Keratinocyte (primary cell): ENCODE measurements at regions not wholly inside any gene's neighbourhood (a gene's known extent, or its start where the extent isn't known, plus 50 kb on each side); places are given as distances from the start of the nearest gene placed in this dataset.

ENCODE experiments used
- DNase-seq: peaks from one replicate; pipeline ENCODE4 v3.0.0-alpha.2; 2011; ENCODE audit warnings: low read depth, missing footprints, low spot score
- FAIRE-seq: peaks from 2 replicates; lab custom pipeline; 2011; peaks lifted over from hg19 to GRCh38; lab: Jason Lieb, UNC
- H2AFZ ChIP-seq: 2 replicates; pipeline ENCODE4 v1.6.0; 2012; ENCODE audit warnings: low read length, control low read depth, inconsistent platforms; ENCODE audit not compliant: control insufficient read depth
- H3K27ac ChIP-seq: 2 replicates; pipeline ENCODE4 v1.5.1; 2011; ENCODE audit warnings: low read length; ENCODE audit not compliant: control insufficient read depth, insufficient read depth
- H3K27me3 ChIP-seq: 3 replicates; pipeline ENCODE4 v1.6.0; 2011; ENCODE audit warnings: low read length; ENCODE audit not compliant: control insufficient read depth, insufficient read depth; ENCODE audit errors: extremely low read depth
- H3K36me3 ChIP-seq, 2 experiments: 2 replicates in 1 of 2; 3 replicates in 1 of 2; pipeline ENCODE4 v1.5.1; 2011; ENCODE audit warnings: low read length in 2 of 2, mild to moderate bottlenecking in 1 of 2; ENCODE audit not compliant: control insufficient read depth in 2 of 2, insufficient read depth in 2 of 2; ENCODE audit errors: extremely low read depth in 1 of 2
- H3K4me1 ChIP-seq: 3 replicates; pipeline ENCODE4 v1.5.1; 2011; ENCODE audit warnings: low read length; ENCODE audit not compliant: control insufficient read depth, insufficient read depth; ENCODE audit errors: extremely low read depth
- H3K4me2 ChIP-seq: 3 replicates; pipeline ENCODE4 v1.6.0; 2011; ENCODE audit warnings: low read depth, low read length; ENCODE audit not compliant: control insufficient read depth, insufficient read depth; ENCODE audit errors: extremely low read depth
- H3K4me3 ChIP-seq, 3 experiments: fragments of 200-600 bp in 1 of 3; sonication (generic) in 1 of 3; 2 replicates in 2 of 3; 3 replicates in 1 of 3; pipeline ENCODE4 v1.5.1; 2011 to 2016; ENCODE audit warnings: low read length in 3 of 3, mild to moderate bottlenecking in 3 of 3, control low read depth in 2 of 3, inconsistent platforms in 1 of 3, low read depth in 1 of 3, mixed read lengths in 1 of 3, mixed run types in 1 of 3, moderate library complexity in 1 of 3; ENCODE audit not compliant: control insufficient read depth in 2 of 3, insufficient read depth in 2 of 3; ENCODE audit errors: extremely low read depth in 1 of 3
- H3K79me2 ChIP-seq: 2 replicates; pipeline ENCODE4 v1.6.0; 2012; ENCODE audit warnings: low read length; ENCODE audit not compliant: control insufficient read depth, insufficient read depth
- H3K9ac ChIP-seq: 3 replicates; pipeline ENCODE4 v1.6.0; 2011; ENCODE audit warnings: low read length; ENCODE audit not compliant: control insufficient read depth, insufficient read depth; ENCODE audit errors: extremely low read depth
- H3K9me1 ChIP-seq: 3 replicates; pipeline ENCODE4 v1.6.0; 2011; ENCODE audit warnings: low read length; ENCODE audit not compliant: control insufficient read depth, insufficient read depth; ENCODE audit errors: extremely low read depth
- H3K9me3 ChIP-seq: 2 replicates; pipeline ENCODE4 v1.5.1; 2012; ENCODE audit warnings: low read depth, low read length; ENCODE audit not compliant: control insufficient read depth
- H4K20me1 ChIP-seq: 3 replicates; pipeline ENCODE4 v1.6.0; 2011; ENCODE audit warnings: low read length; ENCODE audit not compliant: control insufficient read depth, insufficient read depth; ENCODE audit errors: extremely low read depth
- CTCF ChIP-seq, 3 experiments: IDR thresholded peaks in 1 of 3; conservative IDR thresholded peaks in 1 of 3; optimal IDR thresholded peaks in 1 of 3; 2 replicates in 2 of 3; 3 replicates in 1 of 3; pipeline versions ENCODE3 to v1.5.1; 2011; ENCODE audit warnings: low read length in 3 of 3, mild to moderate bottlenecking in 3 of 3, moderate library complexity in 2 of 3, control low read depth in 1 of 3, inconsistent platforms in 1 of 3; ENCODE audit not compliant: insufficient read depth in 2 of 3; ENCODE audit errors: extremely low read depth in 1 of 3
- EZH2 ChIP-seq: IDR thresholded peaks from one replicate; pipeline ENCODE4 v1.6.1; 2012; ENCODE audit warnings: inconsistent platforms, mild to moderate bottlenecking, low read length, moderate library complexity
- dilution Hi-C: fragments of 300-500 bp; cut with MboI; formaldehyde crosslinking; loops from one replicate; pipeline ENCODE4 v1.7.0; 2020; ENCODE audit warnings: low sequenced_read_pairs; ENCODE audit not compliant: extremely low pct_ligation_motif_present

- Histone ChIP-seq H3K27me3 (no peaks in the 10 kb centered on the region), H3K9ac (no peak overlapping the region), H3K36me3 (no peaks in the 10 kb centered on the region), H3K4me3 (no peak overlapping the region), H3K4me1 (no peaks in the 10 kb centered on the region), H3K27ac (no peak overlapping the region), H3K79me2 (no peaks in the 10 kb centered on the region), H2AFZ (no peak overlapping the region), H3K4me2 (no peak overlapping the region), H4K20me1 (no peaks in the 10 kb centered on the region), H3K9me3 (no peaks in the 10 kb centered on the region), H3K9me1 (no peaks in the 10 kb centered on the region)
- DNase-seq (no peak), FAIRE-seq (no peak)
- TF ChIP-seq EZH2, result no peak
- dilution Hi-C loops, result no loop called here
Measured at GRCh38 chr13:64283926-64284325, 2868.3 kb upstream of the PCDH20 start.

GRCh38 chr13:64278493-64278892 is 2862.8 kb upstream of the PCDH20 start:
- Histone ChIP-seq H3K9ac (no peak overlapping the region), H2AFZ (no peak overlapping the region), H4K20me1 (no peaks in the 10 kb centered on the region), H3K4me3 (no peak overlapping the region), H3K27me3 (no peaks in the 10 kb centered on the region), H3K9me3 (no peaks in the 10 kb centered on the region), H3K27ac (no peak overlapping the region), H3K9me1 (no peaks in the 10 kb centered on the region), H3K79me2 (no peaks in the 10 kb centered on the region), H3K4me1 (no peaks in the 10 kb centered on the region), H3K4me2 (no peak overlapping the region), H3K36me3 (no peaks in the 10 kb centered on the region)
- no peak for DNase-seq
- TF ChIP-seq CTCF (optimal IDR thresholded peaks at IDR 0.05 in 1 of 3, IDR thresholded peaks at IDR 0.05 in 1 of 3, conservative IDR thresholded peaks at IDR 0.05 in 1 of 3; ENCODE audit: extremely low read depth in 1 of 3, insufficient read depth in 2 of 3, low read length in 3 of 3) (no peak), EZH2 (no peak)
- dilution Hi-C loops, result no loop called here
- FAIRE-seq, result no peak

- no peak for DNase-seq
- no peaks in the 10 kb centered on the region for H3K36me3 ChIP-seq
- FAIRE-seq, result no peak
- H3K79me2 ChIP-seq, result no peaks in the 10 kb centered on the region
- TF ChIP-seq CTCF (optimal IDR thresholded peaks at IDR 0.05 in 1 of 3, IDR thresholded peaks at IDR 0.05 in 1 of 3, conservative IDR thresholded peaks at IDR 0.05 in 1 of 3; ENCODE audit: extremely low read depth in 1 of 3, insufficient read depth in 2 of 3, low read length in 3 of 3), result no peak
- no peak for TF ChIP-seq EZH2
- no peak overlapping the region for H3K27ac ChIP-seq
- H3K4me1 ChIP-seq, result no peaks in the 10 kb centered on the region
- H4K20me1 ChIP-seq, result no peaks in the 10 kb centered on the region
- no peak overlapping the region for H3K4me3 ChIP-seq
- no peaks in the 10 kb centered on the region for H3K9me3 ChIP-seq
- no peak overlapping the region for H3K9ac ChIP-seq
- no peaks in the 10 kb centered on the region for H3K27me3 ChIP-seq
- H3K4me2 ChIP-seq, result no peak overlapping the region
- no peaks in the 10 kb centered on the region for H3K9me1 ChIP-seq
- dilution Hi-C loops, result no loop called here
- H2AFZ ChIP-seq, result no peak overlapping the region
Measured at GRCh38 chr13:64277097-64277496, 2861.4 kb upstream of the PCDH20 start.
